HG03039 (cell line): ENCODE measurements at regions not wholly inside any gene's neighbourhood (a gene's known extent, or its start where the extent isn't known, plus 50 kb on each side); places are given as distances from the start of the nearest gene placed in this dataset.

ENCODE experiments used
- ATAC-seq: cut with Tn5 transposase; IDR thresholded peaks from one replicate; pipeline ENCODE4 v1.9.1; 2021; ENCODE audit warnings: mild to moderate bottlenecking, moderate library complexity; ENCODE audit not compliant: unreplicated experiment

DNA sequence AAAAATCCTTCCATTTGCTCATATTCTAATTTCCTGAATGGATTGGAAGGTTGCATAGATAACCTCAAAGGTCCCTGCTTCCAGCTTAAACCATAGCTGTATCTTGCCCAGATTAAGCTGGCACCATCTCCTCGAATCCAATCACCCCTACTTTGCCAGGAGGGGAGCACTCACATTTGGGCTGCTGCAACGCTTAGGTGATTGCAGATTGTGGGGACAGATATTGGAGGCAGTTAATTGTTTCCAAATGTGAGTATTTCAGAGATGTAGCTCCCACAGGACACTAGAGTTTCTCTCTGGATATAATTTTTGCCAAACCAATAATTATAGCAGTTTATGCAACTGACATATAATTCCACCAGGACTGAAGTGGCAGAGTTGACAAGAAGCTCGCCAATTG, 53.5 kb upstream of the ACSL1 start:
- ATAC-seq = no peak

DNA sequence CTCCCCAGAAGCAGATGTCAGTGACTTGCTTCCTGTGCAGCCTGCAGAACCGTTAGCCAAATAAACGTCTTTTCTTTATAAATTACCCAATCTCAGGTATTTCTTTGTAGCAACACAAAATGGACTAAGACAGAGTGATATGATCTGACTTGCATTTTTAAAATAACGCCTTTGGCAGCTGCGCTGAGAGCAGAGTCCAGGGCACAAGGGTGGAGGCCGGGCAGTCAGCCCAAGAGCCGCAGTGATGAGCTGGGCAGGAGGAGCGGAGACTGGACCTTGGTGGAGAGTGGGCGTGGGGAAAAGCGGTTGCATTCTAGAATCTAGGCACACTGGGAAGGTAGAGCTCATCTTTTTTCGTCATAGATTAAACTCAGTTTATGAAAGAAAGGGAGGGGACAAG, 56.5 kb upstream of the ACSL1 start:
- no peak for ATAC-seq

DNA sequence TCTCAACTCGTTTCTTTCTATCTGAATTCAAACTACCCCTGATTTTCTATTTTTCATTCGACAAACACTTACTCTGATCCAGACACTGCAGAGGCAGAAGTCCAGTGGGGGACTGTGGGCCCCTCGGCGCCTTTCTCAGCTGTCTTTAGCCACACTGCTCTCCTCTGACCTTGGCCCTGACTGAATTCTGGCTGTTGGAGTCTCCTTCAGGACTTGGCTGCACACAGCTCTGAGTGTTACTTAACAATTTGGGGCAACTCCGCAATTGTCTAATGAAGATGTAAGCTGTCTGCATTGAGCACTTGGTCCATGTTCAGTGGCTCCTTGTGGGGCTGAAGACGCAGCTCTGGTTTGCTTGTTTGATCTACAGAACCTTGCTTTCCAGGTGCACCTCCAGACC, 57.3 kb upstream of the ACSL1 start:
- ATAC-seq = no peak

DNA sequence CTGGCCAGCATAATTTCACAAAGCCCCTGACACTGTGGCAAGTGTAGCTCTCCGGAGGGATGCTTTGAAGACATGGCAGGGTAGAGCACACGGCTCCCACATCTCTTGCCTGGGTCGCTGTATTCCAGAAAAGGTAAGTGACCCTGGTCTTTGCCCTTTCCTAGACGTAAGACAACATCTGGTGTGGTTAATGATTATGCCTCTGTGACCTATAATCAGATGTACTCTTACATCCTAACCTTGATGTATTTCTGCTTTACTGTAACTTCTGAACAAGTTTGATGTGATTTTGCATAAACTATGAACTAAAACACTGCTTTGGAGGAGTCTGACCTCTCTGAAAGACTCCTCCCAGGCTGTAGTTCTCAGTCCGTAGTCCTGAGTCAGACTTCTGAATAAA, 59.1 kb upstream of the ACSL1 start:
- ATAC-seq = no peak

DNA sequence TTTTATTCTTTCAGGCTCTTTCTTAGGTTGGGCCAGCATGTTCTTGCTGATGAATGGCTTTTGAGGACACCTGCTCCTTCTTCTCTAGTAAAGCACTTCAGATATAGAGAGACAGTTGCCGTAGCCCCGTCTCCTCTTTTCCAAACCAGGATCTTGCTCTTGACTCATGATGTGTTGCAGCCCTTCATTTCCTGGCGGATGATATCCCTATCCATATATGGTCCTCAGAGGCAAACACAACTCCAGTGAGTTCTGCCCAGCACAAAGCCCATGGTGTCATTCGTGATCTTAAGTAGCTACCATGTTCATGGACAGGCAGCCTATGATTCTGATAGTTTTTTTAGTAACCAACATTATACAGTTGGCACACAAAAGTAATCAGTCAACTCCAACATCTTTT, 59.8 kb upstream of the ACSL1 start:
- ATAC-seq = no peak

DNA sequence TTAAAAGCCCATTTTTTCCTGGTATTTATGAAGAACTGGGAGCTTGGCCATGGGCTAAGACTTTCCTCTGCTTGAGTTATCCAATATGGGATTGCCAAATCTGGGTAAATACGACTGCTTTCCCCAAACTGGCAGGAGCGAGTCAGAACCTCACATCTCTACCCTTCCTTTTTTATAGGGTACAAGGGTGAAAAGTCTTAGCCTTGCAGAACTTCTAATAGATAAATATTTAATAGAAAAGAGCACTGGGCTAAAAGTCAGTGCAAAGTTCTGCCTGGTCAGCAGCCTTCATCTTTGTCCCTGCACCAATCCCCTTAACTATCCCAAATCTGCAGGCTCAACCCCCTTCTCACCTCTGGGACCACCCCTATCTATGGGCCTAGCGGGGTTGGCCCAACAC, 61.6 kb upstream of the ACSL1 start:
- no peak for ATAC-seq

DNA sequence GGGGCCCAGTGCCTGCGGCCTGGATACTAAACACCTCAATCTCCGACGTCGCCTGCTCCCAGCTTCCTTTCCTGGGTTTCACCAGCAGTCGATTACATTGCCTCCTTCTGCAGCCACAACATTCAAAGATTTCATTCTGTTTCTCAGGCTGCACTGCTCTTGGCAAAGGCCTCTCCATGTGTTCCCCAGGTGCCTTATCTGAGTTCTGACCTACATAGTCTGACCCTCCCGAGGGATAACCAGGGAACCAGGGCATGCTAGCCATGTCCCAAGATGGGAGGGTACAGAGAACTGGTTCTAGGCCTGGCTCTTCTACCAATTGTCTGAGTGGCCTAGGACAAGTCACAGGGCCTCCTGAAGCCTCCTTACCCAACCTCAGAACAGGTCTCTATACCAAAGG, 62.2 kb upstream of the ACSL1 start:
- no peak for ATAC-seq

DNA sequence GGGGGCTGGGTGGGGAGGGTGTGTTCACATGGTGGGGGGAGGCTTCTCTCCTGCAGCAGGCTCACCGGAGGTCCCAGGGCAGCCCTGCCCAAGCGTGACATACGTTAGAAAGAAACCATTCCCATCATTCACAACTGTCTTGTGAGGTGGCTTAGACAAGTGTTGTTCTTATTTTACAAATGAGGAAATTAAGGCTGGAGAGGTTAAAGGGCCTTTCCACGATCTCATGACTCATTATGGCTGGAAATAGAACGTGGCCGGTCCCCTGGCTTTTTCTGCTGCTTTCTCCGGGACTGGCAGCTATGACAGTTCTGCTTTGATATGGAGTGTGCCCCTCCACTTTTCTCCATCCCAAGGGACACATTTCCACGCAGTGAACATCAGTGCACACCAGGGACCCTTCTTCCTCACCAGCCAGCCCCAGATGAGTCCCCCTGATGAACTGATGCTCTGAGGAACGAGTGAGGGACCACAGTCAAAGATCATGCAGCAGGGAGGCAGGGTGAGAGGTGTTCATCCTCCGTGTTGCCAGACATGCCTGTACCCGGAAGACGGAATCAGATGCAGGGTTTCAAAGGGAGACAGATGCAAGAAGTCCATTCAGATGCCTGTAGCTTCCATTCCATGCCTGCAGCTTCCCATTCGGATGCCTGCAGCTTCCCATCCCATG, 64.0 kb upstream of the ACSL1 start:
- ATAC-seq = no peak

DNA sequence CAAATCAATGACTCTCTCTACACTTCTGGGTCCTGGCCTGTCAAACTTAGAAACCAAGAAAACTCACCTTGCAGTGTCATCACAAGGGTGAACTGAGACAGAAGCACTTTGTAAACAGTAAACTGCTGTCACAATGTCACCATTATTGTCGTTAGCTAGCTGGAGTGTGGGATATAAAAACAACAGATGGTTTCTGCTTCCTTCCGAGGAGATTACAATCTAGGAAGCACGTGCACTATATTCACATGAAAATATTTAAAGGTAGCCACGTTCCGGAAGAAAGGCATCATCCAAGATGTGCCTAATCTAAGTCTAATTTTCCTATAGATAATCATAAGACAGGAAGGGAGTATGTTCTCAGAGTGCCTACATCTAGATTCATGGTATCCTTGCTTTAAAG, 64.7 kb upstream of the ACSL1 start:
- no peak for ATAC-seq

DNA sequence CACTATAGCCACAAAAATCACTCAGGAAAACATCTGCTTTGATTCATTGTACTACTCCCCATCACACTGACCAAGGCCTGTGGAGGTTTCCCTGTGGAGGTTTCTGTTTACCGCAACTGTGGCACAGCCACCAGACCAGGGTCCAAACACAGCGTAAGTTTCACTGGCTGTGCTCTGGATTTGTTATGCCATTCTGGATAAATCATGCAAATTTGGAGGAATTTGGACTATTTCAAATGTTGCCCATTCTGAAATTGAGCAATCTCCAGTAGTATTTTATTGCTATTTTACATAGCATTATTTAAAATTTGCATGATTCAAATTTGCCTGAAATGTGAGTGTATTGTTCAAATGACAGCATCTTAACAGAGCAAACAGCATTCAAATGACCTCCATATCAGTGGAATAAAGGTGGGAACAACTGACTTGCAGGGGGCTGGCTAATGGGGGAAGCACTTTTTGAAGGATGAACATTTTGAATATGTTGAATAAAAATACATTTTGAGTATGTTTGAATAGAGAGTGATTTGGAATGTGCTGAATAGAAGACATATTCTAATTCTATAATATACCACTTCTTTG, 66.1 kb upstream of the ACSL1 start:
- ATAC-seq = no peak

DNA sequence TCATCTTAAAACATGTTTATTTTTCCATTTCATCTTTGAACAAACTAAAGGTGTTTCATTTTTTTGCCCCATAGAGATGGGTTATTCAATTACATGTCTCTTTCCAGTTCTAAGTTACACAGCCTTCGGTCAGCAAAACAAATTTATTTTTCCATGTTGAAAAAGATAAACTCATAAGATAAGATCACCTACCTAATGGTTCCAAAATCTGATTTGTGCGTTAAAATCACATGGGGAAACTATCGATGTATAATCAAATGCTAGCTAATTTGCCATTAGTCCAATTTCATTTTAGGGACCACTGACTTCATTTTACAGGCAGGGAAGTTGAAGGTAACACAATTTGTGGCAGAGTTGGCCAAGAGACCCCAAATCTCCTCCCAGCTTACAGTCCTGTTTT, 67.2 kb upstream of the ACSL1 start:
- ATAC-seq = no peak

DNA sequence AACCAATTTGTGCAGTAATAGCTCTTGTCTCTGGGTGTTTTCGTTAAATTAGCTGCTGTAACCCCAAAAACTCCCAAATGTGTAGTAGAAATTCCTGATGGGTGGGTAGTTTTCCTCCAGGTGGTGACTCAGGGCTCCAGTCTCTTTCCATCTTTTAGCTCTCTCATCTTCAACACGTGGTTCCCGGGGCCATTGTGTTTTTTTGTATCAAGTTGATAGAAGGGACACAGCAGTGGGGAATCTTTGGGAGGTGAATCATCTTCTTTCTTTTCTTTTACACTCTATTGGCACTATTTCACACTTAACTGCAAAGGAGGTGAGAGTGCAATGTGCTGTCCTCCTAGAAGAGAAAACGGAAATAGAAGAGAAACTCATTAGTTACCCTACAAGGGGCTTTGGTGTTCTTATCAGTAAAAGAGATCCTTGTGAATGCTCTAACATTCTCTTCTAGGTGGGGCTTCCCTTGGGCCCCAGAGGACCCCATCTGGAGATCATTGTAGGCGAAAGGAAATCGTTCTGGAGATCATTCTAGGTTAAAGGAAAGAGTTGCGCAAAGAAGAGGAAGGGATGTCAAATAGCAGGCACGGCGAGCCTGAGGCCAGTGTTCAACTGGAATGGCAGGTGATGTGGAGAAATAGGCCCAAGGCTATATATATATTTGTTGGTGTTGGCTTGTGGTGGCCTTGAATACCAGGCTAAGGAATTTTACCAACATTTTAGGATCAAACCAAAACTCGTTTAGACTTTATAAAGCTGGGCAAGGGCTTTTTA, 68.2 kb upstream of the ACSL1 start:
- no peak for ATAC-seq

DNA sequence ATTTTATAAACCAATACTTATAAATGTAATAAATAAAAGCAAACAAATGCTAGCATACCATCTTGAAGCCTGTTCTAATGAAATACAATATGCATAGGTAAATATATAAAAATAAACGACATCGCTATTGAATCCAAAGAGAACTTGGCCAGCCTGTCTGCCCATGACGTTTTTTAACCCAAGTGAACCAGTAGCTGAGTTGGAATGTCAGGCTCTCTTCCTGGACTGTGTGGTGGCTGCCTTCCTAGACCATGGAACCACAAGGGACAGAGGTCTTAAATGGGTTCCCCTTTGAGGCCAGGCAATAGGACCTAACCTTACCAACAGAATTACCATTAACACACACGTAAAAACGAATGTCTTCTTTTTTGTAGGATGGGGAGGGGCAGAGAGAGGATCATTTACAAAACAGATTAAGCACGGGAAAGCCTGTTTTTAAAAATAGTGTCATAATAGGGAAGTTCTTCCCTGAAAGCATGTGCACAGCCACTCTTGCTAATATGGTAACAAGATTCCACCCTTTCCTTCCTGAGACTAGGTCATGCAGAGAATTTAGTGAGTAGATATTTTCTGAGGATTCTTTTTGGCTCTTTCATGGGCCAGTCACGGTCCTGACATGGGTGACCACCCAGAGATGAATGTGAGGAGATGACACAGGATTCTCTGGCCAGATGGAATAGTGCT, 69.4 kb upstream of the ACSL1 start:
- ATAC-seq = no peak

DNA sequence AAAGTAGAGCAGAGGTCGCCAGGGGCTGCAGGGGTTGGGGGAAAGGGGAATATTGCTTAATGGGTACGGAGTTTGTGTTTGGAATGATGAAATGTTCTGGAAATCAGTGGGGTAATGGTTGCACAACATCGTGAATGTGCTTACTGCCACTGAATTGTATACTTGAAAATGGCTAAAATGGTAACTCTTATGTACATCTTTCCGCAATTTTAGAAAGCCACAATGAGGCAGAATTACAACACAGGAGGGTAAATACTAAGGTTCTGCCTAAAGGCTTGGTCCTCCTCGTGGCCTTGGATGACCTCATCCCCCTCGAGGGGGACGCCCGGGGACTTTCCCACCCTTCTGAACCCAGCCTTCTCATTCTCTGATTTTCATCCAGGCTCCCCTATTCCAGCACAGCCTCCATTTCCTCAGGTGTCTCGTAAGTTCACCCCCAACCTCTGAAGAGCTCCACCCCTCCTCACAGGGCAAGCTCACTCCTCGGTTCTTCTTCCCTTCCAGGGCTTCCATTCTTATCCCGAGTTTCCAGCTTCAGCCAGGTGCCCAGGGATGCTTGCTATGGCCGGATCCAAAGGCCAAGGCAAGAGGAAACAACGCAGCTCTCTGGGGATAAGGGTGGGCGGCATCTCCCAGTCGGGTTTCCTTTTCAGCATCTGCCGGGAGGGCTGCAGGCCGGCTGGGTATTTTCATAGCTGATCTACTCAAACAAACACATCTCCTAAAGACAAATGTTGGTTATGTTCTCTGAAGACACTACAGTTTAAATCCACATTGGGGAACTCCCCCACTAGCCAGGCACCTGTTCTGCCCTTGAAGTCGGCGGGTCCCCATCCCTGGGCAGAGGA, 71.3 kb upstream of the ACSL1 start:
- ATAC-seq = peak; percentile 73

DNA sequence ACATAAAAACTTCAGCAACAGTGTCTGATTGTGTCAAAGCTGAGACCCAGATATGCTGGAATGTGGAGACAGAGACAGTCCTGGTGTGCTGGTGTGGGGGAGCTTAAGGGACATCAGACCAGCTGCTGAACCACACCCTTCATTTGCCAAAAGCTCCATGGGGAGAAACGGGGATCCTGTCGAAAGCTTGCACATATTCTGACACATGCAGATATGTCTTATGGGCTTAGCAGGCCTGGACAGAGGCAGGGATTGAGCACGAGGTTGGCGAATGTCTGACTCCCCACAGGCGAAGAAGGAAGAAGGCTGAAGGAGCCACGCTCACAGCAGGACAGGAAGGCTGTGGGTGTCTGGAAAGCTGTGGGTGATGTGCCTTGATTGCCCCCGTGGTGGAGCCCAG, 72.1 kb upstream of the ACSL1 start:
- no peak for ATAC-seq

DNA sequence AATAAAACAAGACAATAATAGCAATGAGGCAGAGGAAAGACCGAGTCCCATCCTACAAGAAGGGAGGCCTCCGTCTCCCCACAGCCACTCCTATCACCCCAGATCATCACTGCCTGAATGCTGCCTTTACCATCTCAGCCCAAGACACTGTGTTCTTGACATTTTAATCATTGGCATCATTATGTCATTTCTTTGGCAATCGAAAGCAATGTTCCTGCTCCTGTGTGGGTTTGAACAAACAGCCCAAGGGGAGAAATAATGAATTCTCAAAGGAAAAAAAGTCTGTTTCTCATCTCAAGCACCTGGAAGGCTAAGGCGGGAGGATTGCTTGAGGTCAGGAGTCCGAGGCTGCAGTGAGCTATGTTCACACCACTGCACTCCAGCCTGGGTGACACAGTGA, 73.0 kb upstream of the ACSL1 start:
- ATAC-seq = no peak

DNA sequence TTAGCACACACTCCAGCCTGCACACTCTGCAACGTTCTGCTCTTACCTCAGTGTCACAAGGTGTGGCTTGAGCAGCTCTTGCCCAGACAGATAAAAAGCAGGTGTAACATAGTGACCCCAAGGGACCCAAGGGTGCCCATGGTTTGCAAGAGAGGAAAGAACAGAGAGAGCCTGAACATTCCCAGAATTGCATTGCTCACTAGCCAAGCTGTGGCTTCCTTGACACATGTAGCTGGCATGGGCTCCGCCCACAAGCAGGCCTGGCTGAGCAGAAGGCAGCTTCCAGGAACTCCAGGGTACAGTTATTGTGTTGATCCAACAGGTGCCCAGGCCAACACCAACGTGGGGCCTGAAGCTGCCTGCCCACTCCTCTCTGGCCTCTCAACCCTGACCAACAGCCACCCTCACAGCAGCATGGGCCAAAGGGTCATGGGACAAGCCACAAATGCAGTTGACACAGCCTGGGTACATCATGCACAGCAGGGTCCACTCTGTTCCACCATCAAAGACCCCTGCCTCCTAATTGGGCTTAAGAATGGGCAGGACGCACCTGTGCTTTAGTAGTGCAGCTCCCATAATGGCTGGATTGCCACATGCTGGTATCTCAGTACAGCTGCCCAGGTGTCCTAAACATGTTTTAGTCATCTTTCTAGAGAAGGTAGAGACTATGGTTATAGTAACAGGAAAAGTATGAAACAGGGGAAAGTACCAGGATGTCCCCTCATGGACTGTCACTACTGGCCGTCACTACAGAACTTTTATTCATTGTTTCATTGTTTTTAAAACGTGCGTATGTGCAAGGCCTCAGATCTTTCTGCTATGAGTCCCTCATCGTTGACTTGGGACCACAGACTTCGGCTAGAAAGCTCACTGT, 73.7 kb upstream of the ACSL1 start:
- ATAC-seq = no peak

DNA sequence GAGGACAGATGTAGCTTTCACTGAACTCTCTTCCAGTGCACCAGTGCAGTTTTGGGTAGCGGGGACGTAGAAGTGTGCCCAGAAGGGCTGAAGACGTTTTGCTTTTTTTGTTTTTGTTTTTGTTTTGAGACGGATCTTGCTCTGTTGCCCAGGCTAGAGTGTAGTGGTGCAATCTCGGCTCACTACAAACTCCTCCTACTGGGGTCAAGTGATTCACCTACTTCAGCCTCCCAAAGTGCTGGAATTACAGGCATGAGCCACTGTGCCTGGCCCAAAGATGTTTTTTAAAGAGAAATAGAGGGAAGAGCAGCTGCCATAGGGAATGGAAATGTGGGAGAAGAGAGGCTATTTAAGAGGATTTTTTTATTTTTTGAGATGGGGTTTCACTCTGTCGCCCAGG, 74.4 kb upstream of the ACSL1 start:
- ATAC-seq = no peak

DNA sequence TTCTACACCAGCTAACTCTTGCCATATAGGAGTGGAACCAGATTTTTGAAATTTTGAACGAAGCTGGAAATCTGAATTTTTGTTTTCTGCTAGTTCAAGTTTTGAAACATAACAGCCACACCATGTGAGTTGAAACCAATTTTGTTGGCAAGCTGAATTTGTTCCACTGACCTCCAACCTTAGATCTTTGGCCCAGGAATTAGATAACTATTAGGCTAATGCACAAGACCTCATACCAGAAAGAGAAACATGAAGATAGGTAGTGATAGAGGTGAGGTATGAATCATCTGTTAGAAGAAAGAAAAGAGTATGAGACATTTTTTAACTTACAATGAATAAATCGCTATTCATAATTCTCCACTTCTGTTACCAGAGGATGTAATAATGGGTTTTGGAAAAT, 76.8 kb upstream of the ACSL1 start:
- ATAC-seq = no peak

DNA sequence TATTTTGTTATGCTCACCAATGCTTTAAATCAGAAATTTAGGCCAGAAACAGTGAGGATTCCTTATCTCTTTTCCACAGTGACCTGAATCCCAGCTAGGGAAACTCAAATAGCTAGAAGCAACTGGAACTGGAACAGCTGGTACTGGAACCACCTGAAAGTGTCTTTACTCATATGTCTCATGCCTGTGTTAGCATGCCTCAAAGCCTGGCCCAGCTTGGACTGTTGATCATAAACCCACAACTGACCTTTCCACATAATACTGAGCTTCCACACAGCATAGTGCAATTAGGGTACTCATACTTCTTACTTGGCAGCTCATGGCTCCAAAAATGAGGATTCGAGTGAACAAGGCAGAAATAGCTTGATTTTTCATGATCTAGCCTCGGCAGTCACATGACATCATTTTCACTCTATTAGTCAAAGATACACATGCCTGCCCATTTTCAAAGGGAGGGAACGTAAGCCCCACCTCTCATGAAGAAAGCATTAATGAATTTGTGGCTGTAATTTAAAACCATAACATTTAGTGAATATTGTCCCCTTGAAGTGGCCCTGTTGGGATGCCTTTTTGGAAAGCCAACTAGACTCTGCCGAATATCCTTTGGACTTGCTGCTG, 80.8 kb upstream of the ACSL1 start:
- no peak for ATAC-seq
